ENCODE measurements at regions not wholly inside any gene's neighbourhood (a gene's known extent, or its start where the extent isn't known, plus 50 kb on each side); places are given as distances from the start of the nearest gene placed in this dataset.

- TF ChIP-seq ZBTB7A (IDR thresholded peaks at IDR 0.05; ENCODE audit: low read depth) = no peak
- TF ChIP-seq TCF12 (IDR thresholded peaks at IDR 0.05; ENCODE audit: low read depth) = no peak
- no peak for TF ChIP-seq CEBPB (IDR thresholded peaks at IDR 0.05)
- TF ChIP-seq, protein P1, sequence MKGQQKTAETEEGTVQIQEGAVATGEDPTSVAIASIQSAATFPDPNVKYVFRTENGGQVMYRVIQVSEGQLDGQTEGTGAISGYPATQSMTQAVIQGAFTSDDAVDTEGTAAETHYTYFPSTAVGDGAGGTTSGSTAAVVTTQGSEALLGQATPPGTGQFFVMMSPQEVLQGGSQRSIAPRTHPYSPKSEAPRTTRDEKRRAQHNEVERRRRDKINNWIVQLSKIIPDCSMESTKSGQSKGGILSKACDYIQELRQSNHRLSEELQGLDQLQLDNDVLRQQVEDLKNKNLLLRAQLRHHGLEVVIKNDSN (IDR thresholded peaks at IDR 0.05) = no peak
- TF ChIP-seq, protein P2, sequence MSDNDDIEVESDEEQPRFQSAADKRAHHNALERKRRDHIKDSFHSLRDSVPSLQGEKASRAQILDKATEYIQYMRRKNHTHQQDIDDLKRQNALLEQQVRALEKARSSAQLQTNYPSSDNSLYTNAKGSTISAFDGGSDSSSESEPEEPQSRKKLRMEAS (IDR thresholded peaks at IDR 0.05) = no peak
- no peak for TF ChIP-seq FOXM1 (IDR thresholded peaks at IDR 0.05; ENCODE audit: borderline replicate concordance, low read depth)
- TF ChIP-seq TAF1 (IDR thresholded peaks at IDR 0.05; ENCODE audit: low read depth) = no peak
- no peak for TF ChIP-seq EP300 (IDR thresholded peaks at IDR 0.05; ENCODE audit: borderline replicate concordance)
These were observed 181.2 kb upstream of the TTC14 start for GRCh38 chr3:180420804-180421203.

Measured in Ishikawa (cell line).